HL-60 (cell line): ENCODE measurements at regions not wholly inside any gene's neighbourhood (a gene's known extent, or its start where the extent isn't known, plus 50 kb on each side); places are given as distances from the start of the nearest gene placed in this dataset.

Experiments used
- DNase-seq, 2 experiments: peaks; one replicate each; pipeline ENCODE4 v3.0.0-alpha.2; 2010 to 2020; ENCODE audit warnings: low read depth in 1 of 2, low spot score in 1 of 2
- H3K27ac ChIP-seq: fragments of 250-450 bp; sonication (Bioruptor Pico); replicated peaks from 2 replicates; pipeline ENCODE4 v1.5.1; 2020; ENCODE audit warnings: mild to moderate bottlenecking, moderate library complexity
- H3K27me3 ChIP-seq: fragments of 250-450 bp; sonication (Bioruptor Pico); 2 replicates; pipeline ENCODE4 v1.5.1; 2021; ENCODE audit warnings: mild to moderate bottlenecking, moderate library complexity; ENCODE audit not compliant: insufficient read depth, poor library complexity, severe bottlenecking
- H3K4me3 ChIP-seq: replicated peaks from 2 replicates; pipeline ENCODE4 v1.5.1; 2011; ENCODE audit warnings: mild to moderate bottlenecking, control low read depth, low read length; ENCODE audit not compliant: insufficient read depth
- GABPA ChIP-seq: IDR thresholded peaks from 2 replicates; pipeline ENCODE4 v1.6.1; 2012; ENCODE audit warnings: low read depth
- POLR2AphosphoS5 ChIP-seq: IDR thresholded peaks from 2 replicates; pipeline ENCODE4 v1.6.1; 2012; ENCODE audit warnings: low read depth
- SPI1 ChIP-seq: IDR thresholded peaks from 2 replicates; pipeline ENCODE4 v1.6.1; 2012; ENCODE audit warnings: low read depth, mild to moderate bottlenecking, borderline replicate concordance
- TF ChIP-seq, protein P1 (sequence below): IDR thresholded peaks from one replicate; pipeline ENCODE4 v1.5.1; 2011; ENCODE audit warnings: low read length, control low read depth, inconsistent platforms; ENCODE audit not compliant: insufficient read depth
- TF ChIP-seq, protein P2 (sequence below): IDR thresholded peaks from 2 replicates; pipeline ENCODE4 v1.6.1; 2012; ENCODE audit warnings: low read depth; ENCODE audit not compliant: insufficient replicate concordance

DNA sequence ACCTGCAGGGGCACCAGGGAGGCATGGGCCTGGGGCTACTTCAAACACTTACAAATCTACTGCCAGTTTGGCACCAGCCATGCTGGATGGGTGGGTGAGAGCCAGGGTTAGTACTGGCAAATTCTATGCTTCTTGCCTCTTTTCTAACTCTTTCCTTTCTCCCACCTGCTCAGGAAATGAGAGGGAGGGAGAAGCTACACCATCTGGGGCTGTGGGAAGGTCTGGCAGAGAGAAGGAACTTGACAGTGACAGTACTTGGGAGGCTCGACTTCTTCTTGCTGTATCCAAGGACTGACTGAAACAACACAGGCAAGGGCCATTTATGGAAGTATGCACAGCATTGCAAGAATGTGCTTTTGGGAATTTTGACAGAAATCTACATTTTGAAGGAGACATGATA lies 149.6 kb upstream of the DYRK2 start:
- no peak for DNase-seq
- no peak overlapping the region for H3K27ac ChIP-seq
- TF ChIP-seq SPI1 (no peak), POLR2AphosphoS5 (no peak), GABPA (no peak)
- TF ChIP-seq, protein P1, sequence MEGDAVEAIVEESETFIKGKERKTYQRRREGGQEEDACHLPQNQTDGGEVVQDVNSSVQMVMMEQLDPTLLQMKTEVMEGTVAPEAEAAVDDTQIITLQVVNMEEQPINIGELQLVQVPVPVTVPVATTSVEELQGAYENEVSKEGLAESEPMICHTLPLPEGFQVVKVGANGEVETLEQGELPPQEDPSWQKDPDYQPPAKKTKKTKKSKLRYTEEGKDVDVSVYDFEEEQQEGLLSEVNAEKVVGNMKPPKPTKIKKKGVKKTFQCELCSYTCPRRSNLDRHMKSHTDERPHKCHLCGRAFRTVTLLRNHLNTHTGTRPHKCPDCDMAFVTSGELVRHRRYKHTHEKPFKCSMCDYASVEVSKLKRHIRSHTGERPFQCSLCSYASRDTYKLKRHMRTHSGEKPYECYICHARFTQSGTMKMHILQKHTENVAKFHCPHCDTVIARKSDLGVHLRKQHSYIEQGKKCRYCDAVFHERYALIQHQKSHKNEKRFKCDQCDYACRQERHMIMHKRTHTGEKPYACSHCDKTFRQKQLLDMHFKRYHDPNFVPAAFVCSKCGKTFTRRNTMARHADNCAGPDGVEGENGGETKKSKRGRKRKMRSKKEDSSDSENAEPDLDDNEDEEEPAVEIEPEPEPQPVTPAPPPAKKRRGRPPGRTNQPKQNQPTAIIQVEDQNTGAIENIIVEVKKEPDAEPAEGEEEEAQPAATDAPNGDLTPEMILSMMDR = no peak
- TF ChIP-seq, protein P2, sequence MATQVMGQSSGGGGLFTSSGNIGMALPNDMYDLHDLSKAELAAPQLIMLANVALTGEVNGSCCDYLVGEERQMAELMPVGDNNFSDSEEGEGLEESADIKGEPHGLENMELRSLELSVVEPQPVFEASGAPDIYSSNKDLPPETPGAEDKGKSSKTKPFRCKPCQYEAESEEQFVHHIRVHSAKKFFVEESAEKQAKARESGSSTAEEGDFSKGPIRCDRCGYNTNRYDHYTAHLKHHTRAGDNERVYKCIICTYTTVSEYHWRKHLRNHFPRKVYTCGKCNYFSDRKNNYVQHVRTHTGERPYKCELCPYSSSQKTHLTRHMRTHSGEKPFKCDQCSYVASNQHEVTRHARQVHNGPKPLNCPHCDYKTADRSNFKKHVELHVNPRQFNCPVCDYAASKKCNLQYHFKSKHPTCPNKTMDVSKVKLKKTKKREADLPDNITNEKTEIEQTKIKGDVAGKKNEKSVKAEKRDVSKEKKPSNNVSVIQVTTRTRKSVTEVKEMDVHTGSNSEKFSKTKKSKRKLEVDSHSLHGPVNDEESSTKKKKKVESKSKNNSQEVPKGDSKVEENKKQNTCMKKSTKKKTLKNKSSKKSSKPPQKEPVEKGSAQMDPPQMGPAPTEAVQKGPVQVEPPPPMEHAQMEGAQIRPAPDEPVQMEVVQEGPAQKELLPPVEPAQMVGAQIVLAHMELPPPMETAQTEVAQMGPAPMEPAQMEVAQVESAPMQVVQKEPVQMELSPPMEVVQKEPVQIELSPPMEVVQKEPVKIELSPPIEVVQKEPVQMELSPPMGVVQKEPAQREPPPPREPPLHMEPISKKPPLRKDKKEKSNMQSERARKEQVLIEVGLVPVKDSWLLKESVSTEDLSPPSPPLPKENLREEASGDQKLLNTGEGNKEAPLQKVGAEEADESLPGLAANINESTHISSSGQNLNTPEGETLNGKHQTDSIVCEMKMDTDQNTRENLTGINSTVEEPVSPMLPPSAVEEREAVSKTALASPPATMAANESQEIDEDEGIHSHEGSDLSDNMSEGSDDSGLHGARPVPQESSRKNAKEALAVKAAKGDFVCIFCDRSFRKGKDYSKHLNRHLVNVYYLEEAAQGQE = no peak
- no peak overlapping the region for H3K4me3 ChIP-seq
- H3K27me3 ChIP-seq = peaks cover 2% of the 10 kb centered on the region

DNA sequence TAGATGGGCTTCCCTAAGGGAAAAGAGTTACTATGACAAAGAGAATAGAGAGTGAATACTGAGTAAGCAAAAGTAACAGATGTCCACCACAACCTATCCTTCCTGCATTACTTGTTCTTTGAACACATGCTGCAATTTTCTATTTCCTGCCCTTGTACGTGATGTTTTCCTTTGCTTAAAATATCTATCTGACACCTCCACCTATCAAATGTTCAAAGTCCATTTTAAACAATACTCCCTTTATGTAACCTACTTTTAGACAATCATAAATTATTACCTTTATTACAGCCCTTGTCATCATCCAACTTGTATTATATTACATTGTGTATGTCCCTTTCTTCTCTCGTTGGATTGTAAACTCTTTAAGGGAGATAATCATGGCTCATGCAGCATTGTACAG lies 147.2 kb upstream of the DYRK2 start:
- Histone ChIP-seq H3K4me3 (no peak overlapping the region), H3K27me3 (peaks cover 2% of the 10 kb centered on the region), H3K27ac (no peak overlapping the region)
- DNase-seq = no peak
- TF ChIP-seq SPI1 = no peak
- TF ChIP-seq, protein P2 = no peak
- TF ChIP-seq POLR2AphosphoS5 = no peak
- TF ChIP-seq GABPA = no peak
- TF ChIP-seq, protein P1 = no peak

DNA sequence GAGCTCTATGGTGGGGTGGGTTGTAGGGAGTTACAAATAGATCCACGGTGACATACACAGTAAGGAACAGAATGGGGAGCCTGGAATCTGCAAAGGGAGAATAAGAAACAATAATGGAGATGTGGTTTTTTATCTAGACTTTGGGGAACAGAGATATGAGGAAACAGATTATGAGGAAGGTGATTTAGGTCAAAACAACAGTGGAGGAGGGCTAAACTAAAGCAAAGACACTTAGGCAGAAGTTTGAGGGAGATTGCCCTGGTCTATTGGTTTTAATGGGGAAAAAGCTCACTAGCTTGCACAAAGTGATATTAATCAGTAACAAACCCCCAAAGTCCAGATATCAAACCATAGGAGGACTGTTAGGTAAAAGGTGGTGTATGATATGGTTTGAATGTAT lies 144.5 kb upstream of the DYRK2 start:
- DNase-seq = no peak
- H3K27ac ChIP-seq = no peak overlapping the region
- H3K27me3 ChIP-seq = peaks cover 2% of the 10 kb centered on the region
- H3K4me3 ChIP-seq = no peak overlapping the region
- TF ChIP-seq GABPA = no peak
- TF ChIP-seq, protein P1 = no peak
- no peak for TF ChIP-seq POLR2AphosphoS5
- TF ChIP-seq SPI1 = no peak
- TF ChIP-seq, protein P2 = no peak
